T-cell (primary cell): ENCODE measurements at regions not wholly inside any gene's neighbourhood (a gene's known extent, or its start where the extent isn't known, plus 50 kb on each side); places are given as distances from the start of the nearest gene placed in this dataset.

Source experiments
- ATAC-seq, 4 experiments: fragments of 200-7000 bp in 3 of 4; fragments of 150-1000 bp in 1 of 4; cut with Tn5 transposase; replicated peaks in 1 of 4; 1 replicate in 3 of 4; 2 replicates in 1 of 4; pipeline ENCODE4 v1.10.0; 2021; ENCODE audit warnings: moderate library complexity in 3 of 4, mild to moderate bottlenecking in 2 of 4, moderate number of reproducible peaks in 1 of 4
- CTCF ChIA-PET, 2 donors: fragments of 300-600 bp; sonication (Branson Sonifier 250); formaldehyde crosslinking; loops; one replicate each; lab custom pipeline; 2022; ENCODE audit warnings: antibody characterized with exemption in 2 of 2; lab: Charles Lee
- POLR2A ChIA-PET, 2 donors: fragments of 300-600 bp; sonication (Branson Sonifier 250); formaldehyde crosslinking; loops; one replicate each; lab custom pipeline; 2022; ENCODE audit warnings: antibody characterized with exemption in 2 of 2; lab: Charles Lee
- DNase-seq, 35 experiments: peaks; one replicate each; pipeline versions ENCODE4 v3.0.0 to v3.0.0-alpha.2; 2013 to 2023
- H3K27ac ChIP-seq: one replicate; pipeline ENCODE4 v1.5.1; 2013; ENCODE audit warnings: low read length
- H3K27me3 ChIP-seq, 2 experiments: replicated peaks in 1 of 2; 1 replicate in 1 of 2; 2 replicates in 1 of 2; pipeline versions ENCODE4 v1.6.1 to v1.7.0; 2013; ENCODE audit warnings: low read length in 1 of 2, mixed read lengths in 1 of 2; ENCODE audit not compliant: control insufficient read depth in 2 of 2, insufficient read depth in 2 of 2; ENCODE audit errors: extremely low read depth in 1 of 2
- H3K36me3 ChIP-seq, 2 donors: 1 replicate in 1 of 2; 2 replicates in 1 of 2; pipeline versions ENCODE4 v1.6.1 to v1.7.0; 2013; ENCODE audit warnings: low read length in 1 of 2; ENCODE audit not compliant: control insufficient read depth in 2 of 2, insufficient read depth in 1 of 2; ENCODE audit errors: extremely low read depth in 1 of 2
- H3K4me1 ChIP-seq, 2 experiments: 1 replicate in 1 of 2; 2 replicates in 1 of 2; pipeline versions ENCODE4 v1.6.1 to v1.7.0; 2013; ENCODE audit warnings: low read length in 2 of 2, mixed read lengths in 1 of 2; ENCODE audit not compliant: insufficient read depth in 2 of 2, control insufficient read depth in 1 of 2; ENCODE audit errors: extremely low read depth in 1 of 2
- H3K4me3 ChIP-seq, 2 donors: 1 replicate in 1 of 2; 2 replicates in 1 of 2; pipeline versions ENCODE4 v1.5.1 to v1.7.0; 2013; ENCODE audit warnings: mild to moderate bottlenecking in 2 of 2, low read length in 1 of 2, moderate library complexity in 1 of 2; ENCODE audit not compliant: control insufficient read depth in 1 of 2; ENCODE audit errors: extremely low read depth in 1 of 2
- H3K9me3 ChIP-seq: 2 replicates; pipeline ENCODE4 v1.7.0; 2013
- H3K27ac Mint-ChIP-seq, 2 donors: one replicate each; pipeline ENCODE4 v1.8.0; 2020 to 2021; ENCODE audit warnings: mild to moderate bottlenecking in 2 of 2, mixed read lengths in 2 of 2
- H3K27me3 Mint-ChIP-seq, 2 donors: one replicate each; pipeline ENCODE4 v1.8.0; 2021 to 2022; ENCODE audit warnings: mixed read lengths in 2 of 2
- H3K36me3 Mint-ChIP-seq: one replicate; pipeline ENCODE4 v1.8.0; 2021; ENCODE audit warnings: mixed read lengths
- H3K4me1 Mint-ChIP-seq, 3 donors: one replicate each; pipeline ENCODE4 v1.8.0; 2020 to 2022; ENCODE audit warnings: mixed read lengths in 3 of 3, mild to moderate bottlenecking in 1 of 3
- H3K4me3 Mint-ChIP-seq, 3 donors: one replicate each; pipeline ENCODE4 v1.8.0; 2020 to 2022; ENCODE audit warnings: mild to moderate bottlenecking in 3 of 3, mixed read lengths in 3 of 3, moderate library complexity in 3 of 3
- H3K9me3 Mint-ChIP-seq, 3 donors: one replicate each; pipeline ENCODE4 v1.8.0; 2020 to 2022; ENCODE audit warnings: mixed read lengths in 3 of 3
- WGBS: methylation state at CpG from one replicate; pipeline ENCODE4 v1.1.5; 2013; ENCODE audit warnings: missing lambda C conversion rate; ENCODE audit not compliant: insufficient coverage; 5-methylcytosine and 5-hydroxymethylcytosine counted together

- Mint-ChIP-seq H3K9me3 (peaks cover 0 to 5% (median 0%) of the 10 kb centered on the region in 3 donors), H3K27ac (no peak overlapping the region), H3K4me3 (no peak overlapping the region), H3K36me3 (no peaks in the 10 kb centered on the region), H3K27me3 (peaks cover 0 to 15% of the 10 kb centered on the region in 2 donors), H3K4me1 (no peaks in the 10 kb centered on the region)
- 81% methylated on average over 6 of the region's 7 CpGs for WGBS
- H3K27ac ChIP-seq: no peak overlapping the region
- DNase-seq (no peak), ATAC-seq (no peak)
- H3K4me3 ChIP-seq: no peak overlapping the region
- POLR2A ChIA-PET: no interaction called here
- H3K4me1 ChIP-seq: no peaks in the 10 kb centered on the region
- CTCF ChIA-PET: no interaction called here
- H3K27me3 ChIP-seq: peaks cover 0 to 3% of the 10 kb centered on the region in 2 experiments
- H3K9me3 ChIP-seq: no peaks in the 10 kb centered on the region
- H3K36me3 ChIP-seq: no peaks in the 10 kb centered on the region
Measured at GRCh38 chr10:128875956-128876736, 590.9 kb upstream of the MGMT start.

- Mint-ChIP-seq H3K9me3 (peaks cover 0 to 8% (median 0%) of the 10 kb centered on the region in 3 donors), H3K4me3 (no peak overlapping the region), H3K36me3 (no peaks in the 10 kb centered on the region), H3K27me3 (peaks cover 0 to 17% of the 10 kb centered on the region in 2 donors), H3K4me1 (no peaks in the 10 kb centered on the region), H3K27ac (no peak overlapping the region)
- H3K36me3 ChIP-seq: no peaks in the 10 kb centered on the region
- POLR2A ChIA-PET: no interaction called here
- CTCF ChIA-PET: no interaction called here
- WGBS: 57% methylated on average over 4 of the region's 10 CpGs
- DNase-seq: no peak
- H3K27me3 ChIP-seq: peaks cover 0 to 5% of the 10 kb centered on the region in 2 experiments
- H3K27ac ChIP-seq: no peak overlapping the region
- no peak overlapping the region for H3K4me3 ChIP-seq
- H3K9me3 ChIP-seq: no peaks in the 10 kb centered on the region
- no peaks in the 10 kb centered on the region for H3K4me1 ChIP-seq
- no peak for ATAC-seq
Measured at GRCh38 chr10:128877141-128877540, 589.9 kb upstream of the MGMT start.

- no peak overlapping the region for H3K27ac ChIP-seq
- CTCF ChIA-PET: no interaction called here
- POLR2A ChIA-PET: no interaction called here
Measured at GRCh38 chr10:128877936-128878335, 589.1 kb upstream of the MGMT start.

GRCh38 chr10:128879030-128879429 is 588.0 kb upstream of the MGMT start:
- H3K27me3 Mint-ChIP-seq: peaks cover 0 to 17% of the 10 kb centered on the region in 2 donors
- H3K36me3 Mint-ChIP-seq: no peaks in the 10 kb centered on the region
- H3K9me3 ChIP-seq: no peaks in the 10 kb centered on the region
- DNase-seq (no peak), ATAC-seq (no peak)
- no peaks in the 10 kb centered on the region for H3K4me1 Mint-ChIP-seq
- H3K27ac ChIP-seq: no peak overlapping the region
- 33% methylated on average over 1 of the region's 3 CpGs for WGBS
- ChIA-PET POLR2A (no interaction called here), CTCF (no interaction called here)
- H3K4me1 ChIP-seq: no peaks in the 10 kb centered on the region
- no peak overlapping the region for H3K27ac Mint-ChIP-seq
- peaks cover 0 to 5% of the 10 kb centered on the region in 2 experiments for H3K27me3 ChIP-seq
- H3K36me3 ChIP-seq: no peaks in the 10 kb centered on the region
- peaks cover 0 to 8% (median 0%) of the 10 kb centered on the region in 3 donors for H3K9me3 Mint-ChIP-seq
- H3K4me3 ChIP-seq: no peak overlapping the region
- H3K4me3 Mint-ChIP-seq: no peak overlapping the region

More at GRCh38 chr10:128877936-128878335, 589.1 kb upstream of the MGMT start:
- Mint-ChIP-seq H3K36me3 (no peaks in the 10 kb centered on the region), H3K4me3 (no peak overlapping the region), H3K27ac (no peak overlapping the region), H3K27me3 (peaks cover 0 to 17% of the 10 kb centered on the region in 2 donors), H3K9me3 (peaks cover 0 to 8% (median 0%) of the 10 kb centered on the region in 3 donors), H3K4me1 (no peaks in the 10 kb centered on the region)
- ATAC-seq (no peak), DNase-seq (no peak)
- Histone ChIP-seq H3K4me1 (no peaks in the 10 kb centered on the region), H3K4me3 (no peak overlapping the region), H3K36me3 (no peaks in the 10 kb centered on the region), H3K9me3 (no peaks in the 10 kb centered on the region), H3K27me3 (peaks cover 0 to 5% of the 10 kb centered on the region in 2 experiments)
- WGBS: 91% methylated on average over 5 of the region's 7 CpGs

- Histone ChIP-seq H3K27me3 (peaks cover 0 to 5% of the 10 kb centered on the region in 2 experiments), H3K9me3 (no peaks in the 10 kb centered on the region), H3K4me1 (no peaks in the 10 kb centered on the region), H3K27ac (no peak overlapping the region), H3K4me3 (no peak overlapping the region), H3K36me3 (no peaks in the 10 kb centered on the region)
- ChIA-PET POLR2A (no interaction called here), CTCF (no interaction called here)
- WGBS: 60% methylated on average over 2 of the region's 4 CpGs
- Mint-ChIP-seq H3K27me3 (peaks cover 0 to 17% of the 10 kb centered on the region in 2 donors), H3K9me3 (peaks cover 0 to 8% (median 0%) of the 10 kb centered on the region in 3 donors), H3K36me3 (no peaks in the 10 kb centered on the region), H3K4me1 (no peaks in the 10 kb centered on the region), H3K4me3 (no peak overlapping the region), H3K27ac (no peak overlapping the region)
- no peak for ATAC-seq
- no peak for DNase-seq
Measured at GRCh38 chr10:128879441-128880140, 587.5 kb upstream of the MGMT start.

- ATAC-seq: no peak
- no peaks in the 10 kb centered on the region for H3K36me3 ChIP-seq
- no peak overlapping the region for H3K4me3 ChIP-seq
- no peak overlapping the region for H3K4me3 Mint-ChIP-seq
- no peak for DNase-seq
- no peaks in the 10 kb centered on the region for H3K9me3 ChIP-seq
- no peaks in the 10 kb centered on the region for H3K4me1 ChIP-seq
- H3K4me1 Mint-ChIP-seq: no peaks in the 10 kb centered on the region
- H3K36me3 Mint-ChIP-seq: no peaks in the 10 kb centered on the region
- CTCF ChIA-PET: no interaction called here
- no peak overlapping the region for H3K27ac Mint-ChIP-seq
- no peak overlapping the region for H3K27ac ChIP-seq
- 48% methylated on average over 2 of the region's 4 CpGs for WGBS
- POLR2A ChIA-PET: no interaction called here
- H3K27me3 ChIP-seq: peaks cover 0 to 7% of the 10 kb centered on the region in 2 experiments
- peaks cover 0 to 8% (median 0%) of the 10 kb centered on the region in 3 donors for H3K9me3 Mint-ChIP-seq
- H3K27me3 Mint-ChIP-seq: peaks cover 0 to 17% of the 10 kb centered on the region in 2 donors
Measured at GRCh38 chr10:128880159-128880725, 586.8 kb upstream of the MGMT start.
